WTC11 (cell line): ENCODE measurements at regions not wholly inside any gene's neighbourhood (a gene's known extent, or its start where the extent isn't known, plus 50 kb on each side); places are given as distances from the start of the nearest gene placed in this dataset.
"Not testable (repeated sequence)": the region's sequence is repeated elsewhere in the genome, so short reads cannot be mapped to it uniquely, and the experiment has no call there.

Experiments
- ATAC-seq: fragments of 200-7000 bp; cut with Tn5 transposase; 2 replicates; pipeline ENCODE4 v1.10.0; 2021; ENCODE audit warnings: mild to moderate bottlenecking, moderate library complexity
- CTCF ChIA-PET: fragments of 300-600 bp; sonication (Branson Sonifier 250); formaldehyde crosslinking; loops from one replicate; lab custom pipeline; 2021; ENCODE audit warnings: antibody characterized with exemption; lab: Charles Lee
- POLR2A ChIA-PET: fragments of 350-600 bp; sonication (Branson Sonifier 250); formaldehyde crosslinking; loops from one replicate; lab custom pipeline; 2021; ENCODE audit warnings: antibody characterized with exemption; lab: Charles Lee
- DNase-seq: peaks from one replicate; pipeline ENCODE4 v3.0.0; 2021; ENCODE audit warnings: low spot score
- H3K27ac Mint-ChIP-seq: 2 replicates; pipeline ENCODE4 v1.8.0; 2021; ENCODE audit warnings: mixed read lengths
- H3K27me3 Mint-ChIP-seq: 2 replicates; pipeline ENCODE4 v1.8.0; 2021; ENCODE audit warnings: low read depth, mild to moderate bottlenecking, moderate library complexity, mixed read lengths
- H3K36me3 Mint-ChIP-seq: 2 replicates; pipeline ENCODE4 v1.8.0; 2021; ENCODE audit warnings: mixed read lengths
- H3K4me1 Mint-ChIP-seq: 2 replicates; pipeline ENCODE4 v1.8.0; 2022; ENCODE audit warnings: mixed read lengths
- H3K4me3 Mint-ChIP-seq: 2 replicates; pipeline ENCODE4 v1.8.0; 2021; ENCODE audit warnings: mild to moderate bottlenecking, moderate library complexity, mixed read lengths
- H3K9me3 Mint-ChIP-seq: 2 replicates; pipeline ENCODE4 v1.8.0; 2021; ENCODE audit warnings: mixed read lengths
- EMX1 ChIP-seq: fragments of 250-450 bp; sonication (Bioruptor Pico); IDR thresholded peaks from 2 replicates; pipeline ENCODE4 v1.8.0; 2021; ENCODE audit warnings: mild to moderate bottlenecking
- ETV6 ChIP-seq: sonication (generic); formaldehyde crosslinking; IDR thresholded peaks from 2 replicates; pipeline ENCODE4 v1.8.1; 2022; ENCODE audit warnings: mild to moderate bottlenecking, missing genetic modification reagents
- FOXK1 ChIP-seq: sonication (generic); formaldehyde crosslinking; IDR thresholded peaks from 2 replicates; pipeline ENCODE4 v1.8.0; 2022; ENCODE audit warnings: mild to moderate bottlenecking, moderate library complexity, missing genetic modification reagents
- IRF2 ChIP-seq: sonication (generic); formaldehyde crosslinking; IDR thresholded peaks from 2 replicates; pipeline ENCODE4 v1.8.0; 2022; ENCODE audit warnings: low read depth, missing genetic modification reagents, borderline replicate concordance
- JUN ChIP-seq: sonication (generic); formaldehyde crosslinking; IDR thresholded peaks from 2 replicates; pipeline ENCODE4 v1.8.0; 2023; ENCODE audit warnings: mild to moderate bottlenecking, missing genetic modification reagents
- NFE2L1 ChIP-seq: sonication (generic); formaldehyde crosslinking; IDR thresholded peaks from 2 replicates; pipeline ENCODE4 v1.8.1; 2023; ENCODE audit warnings: missing genetic modification reagents
- NFYB ChIP-seq: sonication (generic); formaldehyde crosslinking; conservative IDR thresholded peaks from 2 replicates; pipeline ENCODE4 v1.8.0; 2022; ENCODE audit warnings: low read depth, missing genetic modification reagents
- PRDM15 ChIP-seq: sonication (generic); formaldehyde crosslinking; IDR thresholded peaks from 2 replicates; pipeline ENCODE4 v1.8.0; 2022; ENCODE audit warnings: missing genetic modification reagents
- ZNF121 ChIP-seq: sonication (generic); formaldehyde crosslinking; IDR thresholded peaks from 2 replicates; pipeline ENCODE4 v1.8.0; 2023; ENCODE audit warnings: missing genetic modification reagents
- ZNF416 ChIP-seq: fragments of 250-450 bp; sonication (Bioruptor Pico); IDR thresholded peaks from 2 replicates; pipeline ENCODE4 v1.9.0; 2021; ENCODE audit warnings: mild to moderate bottlenecking, inconsistent platforms
- TF ChIP-seq, protein P1 (sequence below): sonication (generic); formaldehyde crosslinking; IDR thresholded peaks from 2 replicates; pipeline ENCODE4 v1.8.0; 2022; ENCODE audit warnings: mild to moderate bottlenecking, missing genetic modification reagents
- TF ChIP-seq, protein P2 (sequence below): fragments of 200-600 bp; IDR thresholded peaks from 2 replicates; pipeline ENCODE4 v1.8.0; 2022; ENCODE audit warnings: antibody characterized with exemption
- TF ChIP-seq, protein P3 (sequence below): sonication (generic); formaldehyde crosslinking; IDR thresholded peaks from 2 replicates; pipeline ENCODE4 v1.8.1; 2023; ENCODE audit warnings: mild to moderate bottlenecking, missing genetic modification reagents, borderline replicate concordance

GRCh38 chr3:102006812-102007485 is 157.6 kb downstream of the NFKBIZ start:
- ATAC-seq (no peak), DNase-seq (no peak)
- TF ChIP-seq NFYB (CRISPR knock-in tag) (no peak), IRF2 (CRISPR knock-in tag) (no peak), NFE2L1 (CRISPR knock-in tag) (no peak), ZNF416 (CRISPR knock-in tag) (no peak), FOXK1 (CRISPR knock-in tag) (no peak), PRDM15 (CRISPR knock-in tag) (no peak)
- TF ChIP-seq, protein P1, sequence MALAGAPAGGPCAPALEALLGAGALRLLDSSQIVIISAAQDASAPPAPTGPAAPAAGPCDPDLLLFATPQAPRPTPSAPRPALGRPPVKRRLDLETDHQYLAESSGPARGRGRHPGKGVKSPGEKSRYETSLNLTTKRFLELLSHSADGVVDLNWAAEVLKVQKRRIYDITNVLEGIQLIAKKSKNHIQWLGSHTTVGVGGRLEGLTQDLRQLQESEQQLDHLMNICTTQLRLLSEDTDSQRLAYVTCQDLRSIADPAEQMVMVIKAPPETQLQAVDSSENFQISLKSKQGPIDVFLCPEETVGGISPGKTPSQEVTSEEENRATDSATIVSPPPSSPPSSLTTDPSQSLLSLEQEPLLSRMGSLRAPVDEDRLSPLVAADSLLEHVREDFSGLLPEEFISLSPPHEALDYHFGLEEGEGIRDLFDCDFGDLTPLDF (CRISPR knock-in tag): no peak
- POLR2A ChIA-PET: no interaction called here
- Mint-ChIP-seq H3K27ac (no peak overlapping the region), H3K9me3 (peaks cover 46% of the 10 kb centered on the region), H3K4me1 (no peaks in the 10 kb centered on the region), H3K36me3 (peaks cover 21% of the 10 kb centered on the region), H3K27me3 (peaks cover 2% of the 10 kb centered on the region), H3K4me3 (no peak overlapping the region)
- CTCF ChIA-PET: no interaction called here

- peaks cover 59% of the 10 kb centered on the region for H3K9me3 Mint-ChIP-seq
- POLR2A ChIA-PET: not testable (repeated sequence)
These were observed 159.1 kb downstream of the NFKBIZ start for GRCh38 chr3:102008436-102008835.

DNA sequence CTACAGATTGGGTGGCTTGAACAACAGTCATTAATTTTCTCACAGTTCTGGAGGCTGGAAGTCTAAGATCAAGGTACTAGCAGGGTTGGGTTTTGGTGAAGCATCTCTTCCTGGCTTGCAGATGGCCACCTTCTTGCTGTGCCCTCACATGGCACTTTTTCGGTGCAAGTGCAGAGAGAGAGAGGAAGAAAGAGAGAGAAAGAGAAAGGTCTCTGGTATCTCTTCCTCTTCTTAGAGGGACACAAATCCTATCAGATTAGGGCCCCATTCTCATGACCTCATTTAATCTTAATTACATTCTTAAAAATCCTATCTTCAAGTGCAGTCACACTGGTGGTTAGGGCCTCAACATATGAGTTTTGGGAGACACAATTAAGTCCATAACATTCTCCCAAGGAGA is 167.1 kb downstream of the NFKBIZ start:
- Mint-ChIP-seq H3K27me3 (no peaks in the 10 kb centered on the region), H3K4me3 (no peak overlapping the region), H3K27ac (no peak overlapping the region), H3K4me1 (no peaks in the 10 kb centered on the region), H3K9me3 (peaks cover 23% of the 10 kb centered on the region), H3K36me3 (no peaks in the 10 kb centered on the region)
- ATAC-seq (no peak), DNase-seq (no peak)
- POLR2A ChIA-PET: no interaction called here
- CTCF ChIA-PET: no interaction called here
- TF ChIP-seq, protein P2, sequence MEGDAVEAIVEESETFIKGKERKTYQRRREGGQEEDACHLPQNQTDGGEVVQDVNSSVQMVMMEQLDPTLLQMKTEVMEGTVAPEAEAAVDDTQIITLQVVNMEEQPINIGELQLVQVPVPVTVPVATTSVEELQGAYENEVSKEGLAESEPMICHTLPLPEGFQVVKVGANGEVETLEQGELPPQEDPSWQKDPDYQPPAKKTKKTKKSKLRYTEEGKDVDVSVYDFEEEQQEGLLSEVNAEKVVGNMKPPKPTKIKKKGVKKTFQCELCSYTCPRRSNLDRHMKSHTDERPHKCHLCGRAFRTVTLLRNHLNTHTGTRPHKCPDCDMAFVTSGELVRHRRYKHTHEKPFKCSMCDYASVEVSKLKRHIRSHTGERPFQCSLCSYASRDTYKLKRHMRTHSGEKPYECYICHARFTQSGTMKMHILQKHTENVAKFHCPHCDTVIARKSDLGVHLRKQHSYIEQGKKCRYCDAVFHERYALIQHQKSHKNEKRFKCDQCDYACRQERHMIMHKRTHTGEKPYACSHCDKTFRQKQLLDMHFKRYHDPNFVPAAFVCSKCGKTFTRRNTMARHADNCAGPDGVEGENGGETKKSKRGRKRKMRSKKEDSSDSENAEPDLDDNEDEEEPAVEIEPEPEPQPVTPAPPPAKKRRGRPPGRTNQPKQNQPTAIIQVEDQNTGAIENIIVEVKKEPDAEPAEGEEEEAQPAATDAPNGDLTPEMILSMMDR: no peak
- TF ChIP-seq EMX1 (CRISPR knock-in tag): no peak
- TF ChIP-seq, protein P1 (CRISPR knock-in tag): no peak

More at GRCh38 chr3:102008436-102008835, 159.1 kb downstream of the NFKBIZ start:
- H3K4me1 Mint-ChIP-seq, H3K27me3 Mint-ChIP-seq, ATAC-seq, DNase-seq, CTCF ChIA-PET, H3K27ac Mint-ChIP-seq, H3K4me3 Mint-ChIP-seq: not testable (repeated sequence)
- H3K36me3 Mint-ChIP-seq: peaks cover 21% of the 10 kb centered on the region

DNA sequence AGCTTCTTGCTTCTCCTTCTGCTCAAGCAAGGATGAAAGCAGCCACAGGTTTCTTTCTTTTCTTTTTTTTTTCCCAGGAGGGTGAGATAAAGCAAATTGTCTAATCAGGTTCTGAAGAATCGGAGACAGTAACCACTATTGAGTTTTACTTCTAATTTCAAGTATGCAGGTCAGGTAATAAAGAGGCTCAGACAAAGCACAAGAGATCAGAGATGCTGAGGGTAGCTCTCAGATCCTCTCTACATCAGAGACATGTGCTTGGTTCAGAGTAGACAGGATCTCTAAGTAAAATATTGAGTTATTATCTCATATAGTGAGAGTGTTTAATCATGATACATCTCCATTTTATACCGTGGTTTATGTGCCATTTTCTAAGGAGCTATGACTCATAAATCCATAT is 168.5 kb downstream of the NFKBIZ start:
- Mint-ChIP-seq H3K4me1 (no peaks in the 10 kb centered on the region), H3K36me3 (no peaks in the 10 kb centered on the region), H3K27ac (no peak overlapping the region), H3K9me3 (peaks cover 11% of the 10 kb centered on the region), H3K4me3 (no peak overlapping the region), H3K27me3 (no peaks in the 10 kb centered on the region)
- POLR2A ChIA-PET: interaction anchor here (0.6 kb wide), 1 partner anchor 56 kb away, joined by 3 read pairs; no protein-coding TSS in a partner anchor
- CTCF ChIA-PET: interaction anchor here (1.0 kb wide), 1 partner anchor 215 kb away, joined by 3 read pairs; no protein-coding TSS in a partner anchor
- DNase-seq: no peak
- ATAC-seq: no peak
- TF ChIP-seq, protein P1 (CRISPR knock-in tag): no peak
- TF ChIP-seq ZNF121 (CRISPR knock-in tag) (no peak), ETV6 (CRISPR knock-in tag) (no peak), JUN (CRISPR knock-in tag) (no peak), EMX1 (CRISPR knock-in tag) (no peak)
- TF ChIP-seq, protein P3, sequence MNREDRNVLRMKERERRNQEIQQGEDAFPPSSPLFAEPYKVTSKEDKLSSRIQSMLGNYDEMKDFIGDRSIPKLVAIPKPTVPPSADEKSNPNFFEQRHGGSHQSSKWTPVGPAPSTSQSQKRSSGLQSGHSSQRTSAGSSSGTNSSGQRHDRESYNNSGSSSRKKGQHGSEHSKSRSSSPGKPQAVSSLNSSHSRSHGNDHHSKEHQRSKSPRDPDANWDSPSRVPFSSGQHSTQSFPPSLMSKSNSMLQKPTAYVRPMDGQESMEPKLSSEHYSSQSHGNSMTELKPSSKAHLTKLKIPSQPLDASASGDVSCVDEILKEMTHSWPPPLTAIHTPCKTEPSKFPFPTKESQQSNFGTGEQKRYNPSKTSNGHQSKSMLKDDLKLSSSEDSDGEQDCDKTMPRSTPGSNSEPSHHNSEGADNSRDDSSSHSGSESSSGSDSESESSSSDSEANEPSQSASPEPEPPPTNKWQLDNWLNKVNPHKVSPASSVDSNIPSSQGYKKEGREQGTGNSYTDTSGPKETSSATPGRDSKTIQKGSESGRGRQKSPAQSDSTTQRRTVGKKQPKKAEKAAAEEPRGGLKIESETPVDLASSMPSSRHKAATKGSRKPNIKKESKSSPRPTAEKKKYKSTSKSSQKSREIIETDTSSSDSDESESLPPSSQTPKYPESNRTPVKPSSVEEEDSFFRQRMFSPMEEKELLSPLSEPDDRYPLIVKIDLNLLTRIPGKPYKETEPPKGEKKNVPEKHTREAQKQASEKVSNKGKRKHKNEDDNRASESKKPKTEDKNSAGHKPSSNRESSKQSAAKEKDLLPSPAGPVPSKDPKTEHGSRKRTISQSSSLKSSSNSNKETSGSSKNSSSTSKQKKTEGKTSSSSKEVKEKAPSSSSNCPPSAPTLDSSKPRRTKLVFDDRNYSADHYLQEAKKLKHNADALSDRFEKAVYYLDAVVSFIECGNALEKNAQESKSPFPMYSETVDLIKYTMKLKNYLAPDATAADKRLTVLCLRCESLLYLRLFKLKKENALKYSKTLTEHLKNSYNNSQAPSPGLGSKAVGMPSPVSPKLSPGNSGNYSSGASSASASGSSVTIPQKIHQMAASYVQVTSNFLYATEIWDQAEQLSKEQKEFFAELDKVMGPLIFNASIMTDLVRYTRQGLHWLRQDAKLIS (CRISPR knock-in tag): no peak
